ENCODE measurements at regions not wholly inside any gene's neighbourhood (a gene's known extent, or its start where the extent isn't known, plus 50 kb on each side); places are given as distances from the start of the nearest gene placed in this dataset.

- TF ChIP-seq CTCF (IDR thresholded peaks at IDR 0.05; ENCODE audit: insufficient read depth, low read depth, low read length, missing control alignments): no peak
- no peak overlapping the region for H3K4me3 ChIP-seq (ENCODE audit: low read depth, low read length)
- no peak for DNase-seq (ENCODE audit: low read depth)
These were observed 85.2 kb upstream of the ZP4 start for GRCh38 chr1:237975903-237976302.

GRCh38 chr1:237975376-237975775 lies 84.7 kb upstream of the ZP4 start:
- DNase-seq (ENCODE audit: low read depth): no peak
- no peak overlapping the region for H3K4me3 ChIP-seq (ENCODE audit: low read depth, low read length)
- no peak for TF ChIP-seq CTCF (IDR thresholded peaks at IDR 0.05; ENCODE audit: insufficient read depth, low read depth, low read length, missing control alignments)

GRCh38 chr1:237972186-237972585 lies 81.5 kb upstream of the ZP4 start:
- no peak for DNase-seq (ENCODE audit: low read depth)
- no peak for TF ChIP-seq CTCF (IDR thresholded peaks at IDR 0.05; ENCODE audit: insufficient read depth, low read depth, low read length, missing control alignments)
- no peak overlapping the region for H3K4me3 ChIP-seq (ENCODE audit: low read depth, low read length)

- no peak for DNase-seq (ENCODE audit: low read depth)
These were observed 72.3 kb upstream of the ZP4 start for GRCh38 chr1:237962985-237963384.

GRCh38 chr1:237961754-237962153 lies 71.0 kb upstream of the ZP4 start:
- TF ChIP-seq CTCF (IDR thresholded peaks at IDR 0.05; ENCODE audit: insufficient read depth, low read depth, low read length, missing control alignments): no peak
- no peak overlapping the region for H3K4me3 ChIP-seq (ENCODE audit: low read depth, low read length)
- DNase-seq (ENCODE audit: low read depth): no peak

More at GRCh38 chr1:237962985-237963384, 72.3 kb upstream of the ZP4 start:
- no peak for TF ChIP-seq CTCF (IDR thresholded peaks at IDR 0.05; ENCODE audit: insufficient read depth, low read depth, low read length, missing control alignments)
- H3K4me3 ChIP-seq (ENCODE audit: low read depth, low read length): no peak overlapping the region

- no peak for TF ChIP-seq CTCF (IDR thresholded peaks at IDR 0.05; ENCODE audit: insufficient read depth, low read depth, low read length, missing control alignments)
- no peak for DNase-seq (ENCODE audit: low read depth)
- no peak overlapping the region for H3K4me3 ChIP-seq (ENCODE audit: low read depth, low read length)
These were observed 69.1 kb upstream of the ZP4 start for GRCh38 chr1:237959838-237960237.

GRCh38 chr1:237953238-237953637 lies 62.5 kb upstream of the ZP4 start:
- no peak overlapping the region for H3K4me3 ChIP-seq (ENCODE audit: low read depth, low read length)
- no peak for TF ChIP-seq CTCF (IDR thresholded peaks at IDR 0.05; ENCODE audit: insufficient read depth, low read depth, low read length, missing control alignments)
- no peak for DNase-seq (ENCODE audit: low read depth)
